ENCODE measurements at regions not wholly inside any gene's neighbourhood (a gene's known extent, or its start where the extent isn't known, plus 50 kb on each side); places are given as distances from the start of the nearest gene placed in this dataset.

DNA sequence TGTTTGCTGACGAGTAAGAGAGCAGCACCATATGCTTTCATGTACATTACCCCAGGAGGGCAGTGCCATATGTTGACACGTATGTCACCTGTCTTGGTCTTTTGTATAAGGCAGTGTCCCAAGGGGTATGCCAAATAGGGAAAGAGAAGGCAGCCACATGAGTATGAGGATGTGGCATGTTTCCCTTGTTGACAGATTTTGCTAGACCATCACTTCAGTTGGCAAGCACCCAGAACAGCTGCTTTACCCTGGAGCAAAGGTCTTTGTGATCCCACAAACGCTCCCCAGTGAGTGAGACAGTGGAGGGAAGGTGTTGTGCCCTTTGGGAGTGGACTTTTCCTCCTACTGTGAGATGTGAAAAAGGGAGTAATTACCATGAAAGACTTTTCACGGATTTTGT is 350.1 kb downstream of the ETV1 start:
- H3K4me1 ChIP-seq (ENCODE audit: control insufficient read depth in 1 of 2, insufficient read depth in 2 of 2, low read length in 2 of 2) = no peaks in the 10 kb centered on the region
- DNase-seq (no peak), ATAC-seq (ENCODE audit: low FRiP score) (no peak)
- no peaks in the 10 kb centered on the region for H3K27me3 ChIP-seq (ENCODE audit: control insufficient read depth in 1 of 2, insufficient read depth in 2 of 2, low read length in 1 of 2)
- no peaks in the 10 kb centered on the region for H3K36me3 ChIP-seq (ENCODE audit: control insufficient read depth in 1 of 2, insufficient read depth in 2 of 2, low read length in 1 of 2)
- intact Hi-C loops (cut with DNase I) = no loop called here
- peaks cover 2% of the 10 kb centered on the region for H3K9me3 ChIP-seq (ENCODE audit: control insufficient read depth, low read length)
- H3K27ac ChIP-seq (ENCODE audit: low read depth in 1 of 2, low read length in 2 of 2) = no peak overlapping the region
- H3K4me3 ChIP-seq (ENCODE audit: low read length in 2 of 2) = no peak overlapping the region
- WGBS, 2 donors = 42 to 53% methylated on average over 4 of the region's 4 CpGs

DNA sequence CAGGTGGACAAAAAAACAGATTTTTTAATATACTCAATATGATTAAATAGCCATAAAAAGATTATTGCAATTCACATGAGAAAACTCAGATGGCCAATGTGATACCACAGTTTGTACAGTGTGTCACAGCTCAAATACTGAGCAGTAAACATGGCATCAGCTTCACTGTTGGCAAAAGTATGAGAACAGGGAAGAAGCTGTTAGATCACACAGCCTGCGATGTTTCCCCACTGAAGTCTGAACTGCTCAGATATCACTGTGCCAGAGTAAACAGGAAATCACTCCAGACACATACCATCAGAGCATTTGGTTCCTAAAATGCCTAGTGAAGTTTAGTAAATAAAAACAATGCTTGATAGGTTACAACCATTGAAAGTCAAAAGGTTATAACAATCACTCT is 347.8 kb downstream of the ETV1 start:
- no peaks in the 10 kb centered on the region for H3K4me1 ChIP-seq (ENCODE audit: control insufficient read depth in 1 of 2, insufficient read depth in 2 of 2, low read length in 2 of 2)
- 3 to 9% methylated on average over 1 of the region's 1 CpG for WGBS, 2 donors
- no peak for ATAC-seq (ENCODE audit: low FRiP score)
- no peak overlapping the region for H3K27ac ChIP-seq (ENCODE audit: low read depth in 1 of 2, low read length in 2 of 2)
- H3K4me3 ChIP-seq (ENCODE audit: low read length in 2 of 2) = no peak overlapping the region
- no peaks in the 10 kb centered on the region for H3K27me3 ChIP-seq (ENCODE audit: control insufficient read depth in 1 of 2, insufficient read depth in 2 of 2, low read length in 1 of 2)
- DNase-seq = no peak
- intact Hi-C loops (cut with DNase I) = no loop called here
- no peaks in the 10 kb centered on the region for H3K36me3 ChIP-seq (ENCODE audit: control insufficient read depth in 1 of 2, insufficient read depth in 2 of 2, low read length in 1 of 2)
- peaks cover 2% of the 10 kb centered on the region for H3K9me3 ChIP-seq (ENCODE audit: control insufficient read depth, low read length)

- no peak overlapping the region for H3K27ac ChIP-seq (ENCODE audit: low read depth in 1 of 2, low read length in 2 of 2)
- H3K9me3 ChIP-seq (ENCODE audit: control insufficient read depth, low read length) = no peaks in the 10 kb centered on the region
- H3K4me3 ChIP-seq (ENCODE audit: low read length in 2 of 2) = no peak overlapping the region
- DNase-seq (no peak), ATAC-seq (ENCODE audit: low FRiP score) (no peak)
- intact Hi-C loops (cut with DNase I) = no loop called here
- no peaks in the 10 kb centered on the region for H3K27me3 ChIP-seq (ENCODE audit: control insufficient read depth in 1 of 2, insufficient read depth in 2 of 2, low read length in 1 of 2)
- H3K4me1 ChIP-seq (ENCODE audit: control insufficient read depth in 1 of 2, insufficient read depth in 2 of 2, low read length in 2 of 2) = no peaks in the 10 kb centered on the region
- 86 to 89% methylated on average over 1 of the region's 1 CpG for WGBS, 2 donors
- H3K36me3 ChIP-seq (ENCODE audit: control insufficient read depth in 1 of 2, insufficient read depth in 2 of 2, low read length in 1 of 2) = no peaks in the 10 kb centered on the region
These were observed 338.3 kb downstream of the ETV1 start for GRCh38 chr7:13651167-13651566.

- H3K27me3 ChIP-seq (ENCODE audit: control insufficient read depth in 1 of 2, insufficient read depth in 2 of 2, low read length in 1 of 2) = no peaks in the 10 kb centered on the region
- ATAC-seq (ENCODE audit: low FRiP score) = no peak
- no peak for DNase-seq
These were observed 333.1 kb downstream of the ETV1 start for GRCh38 chr7:13656330-13656729.

GRCh38 chr7:13673290-13673689 is 316.2 kb downstream of the ETV1 start:
- peaks cover 1% of the 10 kb centered on the region for H3K9me3 ChIP-seq (ENCODE audit: control insufficient read depth, low read length)
- 79 to 85% methylated on average over 6 of the region's 6 CpGs for WGBS, 2 donors
- ATAC-seq (ENCODE audit: low FRiP score) = no peak

More at GRCh38 chr7:13656330-13656729, 333.1 kb downstream of the ETV1 start:
- no peak overlapping the region for H3K4me3 ChIP-seq (ENCODE audit: low read length in 2 of 2)
- no peaks in the 10 kb centered on the region for H3K36me3 ChIP-seq (ENCODE audit: control insufficient read depth in 1 of 2, insufficient read depth in 2 of 2, low read length in 1 of 2)
- no peaks in the 10 kb centered on the region for H3K4me1 ChIP-seq (ENCODE audit: control insufficient read depth in 1 of 2, insufficient read depth in 2 of 2, low read length in 2 of 2)
- WGBS, 2 donors = 58 to 95% methylated on average over 1 of the region's 1 CpG
- intact Hi-C loops (cut with DNase I) = no loop called here
- H3K9me3 ChIP-seq (ENCODE audit: control insufficient read depth, low read length) = peaks cover 1% of the 10 kb centered on the region
- no peak overlapping the region for H3K27ac ChIP-seq (ENCODE audit: low read depth in 1 of 2, low read length in 2 of 2)

DNA sequence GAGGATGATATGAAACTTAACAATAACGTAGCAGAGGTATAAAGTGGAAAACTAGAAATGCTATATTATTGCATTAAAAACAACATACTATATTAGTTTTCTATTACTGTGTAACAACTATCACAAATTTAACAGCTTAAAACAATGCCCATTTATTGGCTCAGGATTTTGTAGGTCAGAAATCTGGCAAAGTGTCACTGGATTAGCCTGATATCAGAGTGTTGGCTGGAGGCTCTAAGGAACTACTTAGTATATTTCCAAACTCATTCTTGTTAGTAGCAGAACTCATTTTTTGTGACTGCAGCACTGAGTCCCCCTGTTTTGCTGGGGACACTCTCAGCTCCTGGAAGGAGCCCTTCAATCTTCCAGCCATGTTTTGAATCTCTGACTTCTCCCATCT is 306.8 kb downstream of the ETV1 start:
- H3K27ac ChIP-seq (ENCODE audit: low read depth in 1 of 2, low read length in 2 of 2) = no peak overlapping the region
- no peaks in the 10 kb centered on the region for H3K9me3 ChIP-seq (ENCODE audit: control insufficient read depth, low read length)
- H3K36me3 ChIP-seq (ENCODE audit: control insufficient read depth in 1 of 2, insufficient read depth in 2 of 2, low read length in 1 of 2) = no peaks in the 10 kb centered on the region
- no peak for ATAC-seq (ENCODE audit: low FRiP score)
- no peak overlapping the region for H3K4me3 ChIP-seq (ENCODE audit: low read length in 2 of 2)
- 86 to 92% methylated on average over 1 of the region's 1 CpG for WGBS, 2 donors
- DNase-seq = no peak
- no peaks in the 10 kb centered on the region for H3K4me1 ChIP-seq (ENCODE audit: control insufficient read depth in 1 of 2, insufficient read depth in 2 of 2, low read length in 2 of 2)
- no peaks in the 10 kb centered on the region for H3K27me3 ChIP-seq (ENCODE audit: control insufficient read depth in 1 of 2, insufficient read depth in 2 of 2, low read length in 1 of 2)
- intact Hi-C loops (cut with DNase I) = no loop called here

More at GRCh38 chr7:13673290-13673689, 316.2 kb downstream of the ETV1 start:
- Histone ChIP-seq H3K27ac (ENCODE audit: low read depth in 1 of 2, low read length in 2 of 2) (no peak overlapping the region), H3K4me3 (ENCODE audit: low read length in 2 of 2) (no peak overlapping the region), H3K27me3 (ENCODE audit: control insufficient read depth in 1 of 2, insufficient read depth in 2 of 2, low read length in 1 of 2) (no peaks in the 10 kb centered on the region), H3K36me3 (ENCODE audit: control insufficient read depth in 1 of 2, insufficient read depth in 2 of 2, low read length in 1 of 2) (no peaks in the 10 kb centered on the region), H3K4me1 (ENCODE audit: control insufficient read depth in 1 of 2, insufficient read depth in 2 of 2, low read length in 2 of 2) (no peaks in the 10 kb centered on the region)
- intact Hi-C loops (cut with DNase I) = no loop called here
- DNase-seq = no peak

- Histone ChIP-seq H3K4me3 (ENCODE audit: low read length in 2 of 2) (no peak overlapping the region), H3K9me3 (ENCODE audit: control insufficient read depth, low read length) (no peaks in the 10 kb centered on the region), H3K4me1 (ENCODE audit: control insufficient read depth in 1 of 2, insufficient read depth in 2 of 2, low read length in 2 of 2) (no peaks in the 10 kb centered on the region), H3K27me3 (ENCODE audit: control insufficient read depth in 1 of 2, insufficient read depth in 2 of 2, low read length in 1 of 2) (no peaks in the 10 kb centered on the region), H3K36me3 (ENCODE audit: control insufficient read depth in 1 of 2, insufficient read depth in 2 of 2, low read length in 1 of 2) (no peaks in the 10 kb centered on the region), H3K27ac (ENCODE audit: low read depth in 1 of 2, low read length in 2 of 2) (no peak overlapping the region)
- 86% methylated on average over 1 of the region's 1 CpG for WGBS, 2 donors
- no peak for ATAC-seq (ENCODE audit: low FRiP score)
- intact Hi-C loops (cut with DNase I) = no loop called here
- DNase-seq = no peak
These were observed 302.0 kb downstream of the ETV1 start for GRCh38 chr7:13687500-13687899.

- intact Hi-C loops (cut with DNase I) = no loop called here
- Histone ChIP-seq H3K36me3 (ENCODE audit: control insufficient read depth in 1 of 2, insufficient read depth in 2 of 2, low read length in 1 of 2) (no peaks in the 10 kb centered on the region), H3K27ac (ENCODE audit: low read depth in 1 of 2, low read length in 2 of 2) (no peak overlapping the region), H3K4me3 (ENCODE audit: low read length in 2 of 2) (no peak overlapping the region), H3K4me1 (ENCODE audit: control insufficient read depth in 1 of 2, insufficient read depth in 2 of 2, low read length in 2 of 2) (no peaks in the 10 kb centered on the region), H3K27me3 (ENCODE audit: control insufficient read depth in 1 of 2, insufficient read depth in 2 of 2, low read length in 1 of 2) (no peaks in the 10 kb centered on the region), H3K9me3 (ENCODE audit: control insufficient read depth, low read length) (no peaks in the 10 kb centered on the region)
- 78 to 84% methylated on average over 4 of the region's 4 CpGs for WGBS, 2 donors
- DNase-seq (no peak), ATAC-seq (ENCODE audit: low FRiP score) (no peak)
These were observed 296.9 kb downstream of the ETV1 start for GRCh38 chr7:13692548-13692947.

DNA sequence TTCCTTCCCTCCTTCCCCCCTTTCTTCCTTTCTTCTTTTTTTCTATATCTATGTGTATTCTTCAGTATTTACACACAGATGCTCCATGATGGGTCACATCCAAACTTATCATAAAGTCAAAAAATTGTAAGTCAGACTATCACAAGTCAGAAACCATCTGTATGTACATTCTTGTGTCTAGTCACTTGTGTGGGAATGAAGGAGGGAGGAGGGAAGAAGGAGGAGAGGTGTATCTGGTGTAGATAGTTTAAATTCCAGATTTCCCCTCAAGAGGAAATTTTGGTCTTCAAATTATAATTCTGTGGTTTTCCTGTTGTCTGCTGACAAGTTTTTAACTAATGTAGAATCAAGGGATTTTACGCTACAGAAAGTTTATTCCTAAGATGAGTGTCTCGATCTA is 287.2 kb downstream of the ETV1 start:
- intact Hi-C loops (cut with DNase I) = no loop called here
- H3K36me3 ChIP-seq (ENCODE audit: control insufficient read depth in 1 of 2, insufficient read depth in 2 of 2, low read length in 1 of 2) = no peaks in the 10 kb centered on the region
- WGBS, 2 donors = 86 to 88% methylated on average over 2 of the region's 2 CpGs
- no peaks in the 10 kb centered on the region for H3K4me1 ChIP-seq (ENCODE audit: control insufficient read depth in 1 of 2, insufficient read depth in 2 of 2, low read length in 2 of 2)
- DNase-seq = no peak
- no peaks in the 10 kb centered on the region for H3K9me3 ChIP-seq (ENCODE audit: control insufficient read depth, low read length)
- H3K4me3 ChIP-seq (ENCODE audit: low read length in 2 of 2) = no peak overlapping the region
- no peak for ATAC-seq (ENCODE audit: low FRiP score)
- no peak overlapping the region for H3K27ac ChIP-seq (ENCODE audit: low read depth in 1 of 2, low read length in 2 of 2)
- H3K27me3 ChIP-seq (ENCODE audit: control insufficient read depth in 1 of 2, insufficient read depth in 2 of 2, low read length in 1 of 2) = no peaks in the 10 kb centered on the region
